DOHH2 (cell line): ENCODE measurements at regions not wholly inside any gene's neighbourhood (a gene's known extent, or its start where the extent isn't known, plus 50 kb on each side); places are given as distances from the start of the nearest gene placed in this dataset.
"Not testable (repeated sequence)": the region's sequence is repeated elsewhere in the genome, so short reads cannot be mapped to it uniquely, and the experiment has no call there.

Source experiments
- EZH2phosphoT487 ChIP-seq: fragments of 200-600 bp; sonication (generic); IDR thresholded peaks from 2 replicates; pipeline ENCODE4 v1.6.1; 2017; ENCODE audit warnings: borderline replicate concordance, mild to moderate bottlenecking, antibody characterized with exemption, low read length, moderate library complexity, mixed read lengths
- TF ChIP-seq, protein P1 (sequence below): fragments of 200-600 bp; sonication (generic); IDR thresholded peaks from one replicate; pipeline ENCODE4 v1.5.1; 2014; ENCODE audit warnings: antibody characterized with exemption, mild to moderate bottlenecking, low read depth, low read length; ENCODE audit not compliant: poor library complexity, severe bottlenecking

DNA sequence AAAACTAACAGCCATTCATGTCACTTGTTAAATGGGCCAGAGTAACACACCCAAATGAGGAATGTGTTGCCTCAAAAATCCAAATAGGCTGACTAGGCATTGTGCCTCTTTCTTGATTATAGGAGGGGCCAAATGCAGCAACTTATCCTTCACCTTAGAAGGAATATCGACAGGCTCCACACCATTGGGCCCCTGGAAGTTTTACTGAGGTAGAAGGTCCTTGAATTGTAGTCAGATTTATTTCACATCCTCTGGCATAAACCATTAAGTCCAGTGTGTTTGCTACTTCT is 85.2 kb upstream of the CYRIA start:
- TF ChIP-seq, protein P1, sequence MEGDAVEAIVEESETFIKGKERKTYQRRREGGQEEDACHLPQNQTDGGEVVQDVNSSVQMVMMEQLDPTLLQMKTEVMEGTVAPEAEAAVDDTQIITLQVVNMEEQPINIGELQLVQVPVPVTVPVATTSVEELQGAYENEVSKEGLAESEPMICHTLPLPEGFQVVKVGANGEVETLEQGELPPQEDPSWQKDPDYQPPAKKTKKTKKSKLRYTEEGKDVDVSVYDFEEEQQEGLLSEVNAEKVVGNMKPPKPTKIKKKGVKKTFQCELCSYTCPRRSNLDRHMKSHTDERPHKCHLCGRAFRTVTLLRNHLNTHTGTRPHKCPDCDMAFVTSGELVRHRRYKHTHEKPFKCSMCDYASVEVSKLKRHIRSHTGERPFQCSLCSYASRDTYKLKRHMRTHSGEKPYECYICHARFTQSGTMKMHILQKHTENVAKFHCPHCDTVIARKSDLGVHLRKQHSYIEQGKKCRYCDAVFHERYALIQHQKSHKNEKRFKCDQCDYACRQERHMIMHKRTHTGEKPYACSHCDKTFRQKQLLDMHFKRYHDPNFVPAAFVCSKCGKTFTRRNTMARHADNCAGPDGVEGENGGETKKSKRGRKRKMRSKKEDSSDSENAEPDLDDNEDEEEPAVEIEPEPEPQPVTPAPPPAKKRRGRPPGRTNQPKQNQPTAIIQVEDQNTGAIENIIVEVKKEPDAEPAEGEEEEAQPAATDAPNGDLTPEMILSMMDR = not testable (repeated sequence)
- not testable (repeated sequence) for TF ChIP-seq EZH2phosphoT487
